HepG2 (cell line): ENCODE measurements at regions not wholly inside any gene's neighbourhood (a gene's known extent, or its start where the extent isn't known, plus 50 kb on each side); places are given as distances from the start of the nearest gene placed in this dataset.

Experiments
- ATF7 ChIP-seq, 2 experiments: fragments of 450-650 bp in 1 of 2; sonication (generic) in 1 of 2; formaldehyde crosslinking in 1 of 2; IDR thresholded peaks; 2 replicates each; pipeline versions ENCODE4 v1.4.0 to v1.6.1; 2016 to 2020; ENCODE audit warnings: antibody characterized with exemption in 1 of 2, mild to moderate bottlenecking in 1 of 2, missing genetic modification reagents in 1 of 2
- CBFB ChIP-seq: sonication (generic); formaldehyde crosslinking; IDR thresholded peaks from 2 replicates; pipeline ENCODE4 v1.4.0; 2020; ENCODE audit warnings: missing genetic modification reagents
- FOSL2 ChIP-seq: sonication (generic); formaldehyde crosslinking; IDR thresholded peaks from 2 replicates; pipeline ENCODE4 v1.4.0; 2020; ENCODE audit warnings: missing genetic modification reagents
- MAFF ChIP-seq: IDR thresholded peaks from 2 replicates; pipeline ENCODE4 v1.6.1; 2011; ENCODE audit warnings: low read depth, low read length, improper control_type of control experiment
- MTF1 ChIP-seq: sonication (generic); formaldehyde crosslinking; IDR thresholded peaks from 2 replicates; pipeline ENCODE4 v1.5.0; 2020; ENCODE audit warnings: missing genetic modification reagents
- NFKBIZ ChIP-seq: IDR thresholded peaks from 2 replicates; pipeline ENCODE4 v1.6.1; 2018; ENCODE audit warnings: missing genetic modification reagents, missing compliant biosample characterization
- RAD21 ChIP-seq: fragments of 450-650 bp; formaldehyde crosslinking; IDR thresholded peaks from 2 replicates; pipeline ENCODE4 v1.5.0; 2020; ENCODE audit warnings: mild to moderate bottlenecking
- ZNF44 ChIP-seq: sonication (generic); formaldehyde crosslinking; IDR thresholded peaks from 2 replicates; pipeline ENCODE4 v1.5.1; 2020; ENCODE audit warnings: mild to moderate bottlenecking, missing genetic modification reagents
- ZNF589 ChIP-seq: sonication (generic); formaldehyde crosslinking; conservative IDR thresholded peaks from 2 replicates; pipeline ENCODE4 v1.8.0; 2022; ENCODE audit warnings: mild to moderate bottlenecking, moderate library complexity, missing genetic modification reagents
- TF ChIP-seq, protein P1 (sequence below): sonication (generic); formaldehyde crosslinking; IDR thresholded peaks from 2 replicates; pipeline ENCODE4 v1.4.0; 2020; ENCODE audit warnings: mild to moderate bottlenecking, missing genetic modification reagents
- TF ChIP-seq, protein P2 (sequence below): sonication (generic); formaldehyde crosslinking; conservative IDR thresholded peaks from 2 replicates; pipeline ENCODE4 v1.4.0; 2020; ENCODE audit warnings: missing genetic modification reagents
- TF ChIP-seq, protein P3 (sequence below): sonication (generic); formaldehyde crosslinking; IDR thresholded peaks from 2 replicates; pipeline ENCODE4 v1.8.1; 2023; ENCODE audit warnings: mild to moderate bottlenecking, inconsistent platforms, moderate library complexity, missing genetic modification reagents, borderline replicate concordance

DNA sequence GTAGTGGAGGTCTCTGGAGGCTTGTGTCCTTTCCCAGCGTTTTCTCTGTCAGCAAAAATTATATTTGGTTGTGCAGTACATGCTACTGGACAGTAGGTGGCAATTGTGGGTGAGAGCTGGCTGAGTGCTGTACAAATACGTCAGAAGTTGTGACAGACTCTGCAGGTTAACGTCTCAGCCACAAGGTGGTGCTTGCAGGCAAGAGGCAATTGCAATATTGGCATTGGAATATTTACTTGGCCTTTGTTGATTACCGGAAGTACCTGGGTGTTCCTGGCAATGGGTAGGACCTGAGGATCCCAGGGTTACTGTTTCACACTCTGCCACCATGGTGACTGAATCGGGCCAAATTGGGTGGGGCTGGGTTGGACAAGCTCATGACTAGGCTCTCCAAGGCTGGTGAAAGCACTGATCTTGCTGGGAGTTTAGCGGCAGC is 333.9 kb upstream of the LMO3 start (continued):
- TF ChIP-seq, protein P1, sequence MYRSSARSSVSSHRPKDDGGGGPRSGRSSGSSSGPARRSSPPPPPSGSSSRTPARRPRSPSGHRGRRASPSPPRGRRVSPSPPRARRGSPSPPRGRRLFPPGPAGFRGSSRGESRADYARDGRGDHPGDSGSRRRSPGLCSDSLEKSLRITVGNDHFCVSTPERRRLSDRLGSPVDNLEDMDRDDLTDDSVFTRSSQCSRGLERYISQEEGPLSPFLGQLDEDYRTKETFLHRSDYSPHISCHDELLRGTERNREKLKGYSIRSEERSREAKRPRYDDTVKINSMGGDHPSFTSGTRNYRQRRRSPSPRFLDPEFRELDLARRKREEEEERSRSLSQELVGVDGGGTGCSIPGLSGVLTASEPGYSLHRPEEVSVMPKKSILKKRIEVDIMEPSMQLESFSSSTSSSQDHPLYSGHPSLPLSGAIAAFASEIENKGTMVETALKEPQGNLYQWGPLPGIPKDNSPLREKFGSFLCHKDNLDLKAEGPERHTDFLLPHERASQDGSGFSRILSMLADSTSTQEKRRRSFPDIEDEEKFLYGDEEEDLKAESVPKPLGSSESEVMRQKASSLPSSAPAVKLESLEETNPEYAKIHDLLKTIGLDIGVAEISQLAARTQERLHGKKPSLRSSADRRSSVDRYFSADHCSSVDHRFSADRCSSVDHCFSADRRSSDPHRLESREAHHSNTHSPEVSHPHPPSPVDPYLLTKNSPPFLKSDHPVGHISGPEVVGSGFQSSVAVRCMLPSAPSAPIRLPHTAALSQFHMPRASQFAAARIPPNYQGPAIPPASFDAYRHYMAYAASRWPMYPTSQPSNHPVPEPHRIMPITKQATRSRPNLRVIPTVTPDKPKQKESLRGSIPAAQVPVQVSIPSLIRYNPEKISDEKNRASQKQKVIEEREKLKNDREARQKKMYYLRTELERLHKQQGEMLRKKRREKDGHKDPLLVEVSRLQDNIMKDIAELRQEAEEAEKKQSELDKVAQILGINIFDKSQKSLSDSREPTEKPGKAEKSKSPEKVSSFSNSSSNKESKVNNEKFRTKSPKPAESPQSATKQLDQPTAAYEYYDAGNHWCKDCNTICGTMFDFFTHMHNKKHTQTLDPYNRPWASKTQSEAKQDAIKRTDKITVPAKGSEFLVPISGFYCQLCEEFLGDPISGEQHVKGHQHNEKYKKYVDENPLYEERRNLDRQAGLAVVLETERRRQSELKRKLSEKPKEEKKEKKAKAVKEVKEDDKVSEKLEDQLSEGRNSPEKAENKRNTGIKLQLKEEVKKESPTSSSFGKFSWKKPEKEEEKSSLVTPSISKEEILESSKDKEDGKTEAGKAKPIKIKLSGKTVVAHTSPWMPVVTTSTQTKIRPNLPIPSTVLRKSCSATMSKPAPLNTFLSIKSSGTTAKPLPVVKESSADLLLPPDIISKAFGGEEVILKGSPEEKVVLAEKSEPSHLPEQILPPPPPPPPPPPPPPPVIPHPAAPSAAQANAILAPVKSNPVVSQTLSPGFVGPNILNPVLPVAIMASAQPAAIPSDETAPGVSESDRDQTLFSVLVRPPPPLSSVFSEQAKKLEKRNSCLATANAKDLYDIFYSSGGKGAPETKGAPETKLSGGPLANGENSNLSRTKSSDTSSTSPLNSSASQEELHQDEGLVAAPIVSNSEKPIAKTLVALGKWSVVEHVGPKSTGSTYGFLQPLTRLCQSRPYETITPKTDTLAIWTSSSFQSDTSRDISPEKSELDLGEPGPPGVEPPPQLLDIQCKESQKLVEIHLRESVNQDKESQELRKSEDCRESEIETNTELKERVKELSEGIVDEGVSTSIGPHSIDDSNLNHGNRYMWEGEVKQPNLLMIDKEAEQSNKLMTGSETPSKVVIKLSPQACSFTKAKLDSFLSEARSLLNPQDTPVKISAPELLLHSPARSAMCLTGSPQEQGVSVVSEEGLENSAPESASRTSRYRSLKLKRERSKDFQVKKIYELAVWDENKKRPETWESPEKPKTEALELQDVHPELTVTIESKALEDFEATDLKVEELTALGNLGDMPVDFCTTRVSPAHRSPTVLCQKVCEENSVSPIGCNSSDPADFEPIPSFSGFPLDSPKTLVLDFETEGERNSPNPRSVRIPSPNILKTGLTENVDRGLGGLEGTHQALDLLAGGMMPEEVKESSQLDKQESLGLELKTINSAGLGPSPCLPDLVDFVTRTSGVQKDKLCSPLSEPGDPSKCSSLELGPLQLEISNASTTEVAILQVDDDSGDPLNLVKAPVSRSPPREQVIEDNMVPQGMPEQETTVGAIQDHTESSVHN (CRISPR knock-in tag), result no peak
- TF ChIP-seq ZNF44 (CRISPR knock-in tag) (no peak), MAFF (peak; percentile 73), FOSL2 (CRISPR knock-in tag) (no peak), ZNF589 (no peak), CBFB (no peak), ATF7 (IDR thresholded peaks at IDR 0.05) (no peak), ATF7 (CRISPR knock-in tag; IDR thresholded peaks at IDR 0.05) (no peak), NFKBIZ (CRISPR knock-in tag) (no peak), RAD21 (CRISPR knock-in tag) (peak; percentile 71; the same call in 1 of the 2 replicates), MTF1 (CRISPR knock-in tag) (no peak)
- TF ChIP-seq, protein P2, sequence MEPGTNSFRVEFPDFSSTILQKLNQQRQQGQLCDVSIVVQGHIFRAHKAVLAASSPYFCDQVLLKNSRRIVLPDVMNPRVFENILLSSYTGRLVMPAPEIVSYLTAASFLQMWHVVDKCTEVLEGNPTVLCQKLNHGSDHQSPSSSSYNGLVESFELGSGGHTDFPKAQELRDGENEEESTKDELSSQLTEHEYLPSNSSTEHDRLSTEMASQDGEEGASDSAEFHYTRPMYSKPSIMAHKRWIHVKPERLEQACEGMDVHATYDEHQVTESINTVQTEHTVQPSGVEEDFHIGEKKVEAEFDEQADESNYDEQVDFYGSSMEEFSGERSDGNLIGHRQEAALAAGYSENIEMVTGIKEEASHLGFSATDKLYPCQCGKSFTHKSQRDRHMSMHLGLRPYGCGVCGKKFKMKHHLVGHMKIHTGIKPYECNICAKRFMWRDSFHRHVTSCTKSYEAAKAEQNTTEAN, result no peak
- TF ChIP-seq, protein P3, sequence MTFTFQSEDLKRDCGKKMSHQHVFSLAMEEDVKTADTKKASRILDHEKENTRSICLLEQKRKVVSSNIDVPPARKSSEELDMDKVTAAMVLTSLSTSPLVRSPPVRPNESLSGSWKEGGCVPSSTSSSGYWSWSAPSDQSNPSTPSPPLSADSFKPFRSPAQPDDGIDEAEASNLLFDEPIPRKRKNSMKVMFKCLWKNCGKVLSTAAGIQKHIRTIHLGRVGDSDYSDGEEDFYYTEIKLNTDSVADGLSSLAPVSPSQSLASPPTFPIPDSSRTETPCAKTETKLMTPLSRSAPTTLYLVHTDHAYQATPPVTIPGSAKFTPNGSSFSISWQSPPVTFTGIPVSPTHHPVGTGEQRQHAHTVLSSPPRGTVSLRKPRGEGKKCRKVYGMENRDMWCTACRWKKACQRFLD (CRISPR knock-in tag), result no peak
